Osteocyte (in vitro differentiated cells): ENCODE measurements at regions not wholly inside any gene's neighbourhood (a gene's known extent, or its start where the extent isn't known, plus 50 kb on each side); places are given as distances from the start of the nearest gene placed in this dataset.

Experiments used
- DNase-seq: peaks from one replicate; pipeline ENCODE4 v3.0.0; 2021; ENCODE audit warnings: mixed read lengths; ENCODE audit not compliant: unreplicated experiment; ENCODE audit errors: extremely low spot score
- H3K27ac Mint-ChIP-seq: one replicate; pipeline ENCODE4 v1.8.0; 2021; ENCODE audit warnings: mild to moderate bottlenecking, mixed read lengths; ENCODE audit not compliant: unreplicated experiment
- H3K27me3 Mint-ChIP-seq: one replicate; pipeline ENCODE4 v1.8.0; 2021; ENCODE audit warnings: mixed read lengths; ENCODE audit not compliant: unreplicated experiment
- H3K36me3 Mint-ChIP-seq: one replicate; pipeline ENCODE4 v1.8.0; 2021; ENCODE audit warnings: mixed read lengths; ENCODE audit not compliant: unreplicated experiment
- H3K4me1 Mint-ChIP-seq: one replicate; pipeline ENCODE4 v1.8.0; 2021; ENCODE audit warnings: mixed read lengths; ENCODE audit not compliant: unreplicated experiment
- H3K4me3 Mint-ChIP-seq: one replicate; pipeline ENCODE4 v1.8.0; 2021; ENCODE audit warnings: mild to moderate bottlenecking, moderate library complexity, mixed read lengths; ENCODE audit not compliant: unreplicated experiment
- H3K9me3 Mint-ChIP-seq: one replicate; pipeline ENCODE4 v1.8.0; 2021; ENCODE audit warnings: mixed read lengths; ENCODE audit not compliant: unreplicated experiment
- CTCF ChIP-seq: fragments of 200-600 bp; sonication (generic); IDR thresholded peaks from 2 replicates; pipeline ENCODE4 v1.5.0; 2021; ENCODE audit warnings: antibody characterized with exemption, mild to moderate bottlenecking, moderate library complexity

- H3K36me3 Mint-ChIP-seq: peaks cover 2% of the 10 kb centered on the region
- TF ChIP-seq CTCF: no peak
- no peak overlapping the region for H3K27ac Mint-ChIP-seq
- H3K4me1 Mint-ChIP-seq: peaks cover 22% of the 10 kb centered on the region
- H3K9me3 Mint-ChIP-seq: peaks cover 10% of the 10 kb centered on the region
- no peak for DNase-seq
- peaks cover 7% of the 10 kb centered on the region for H3K27me3 Mint-ChIP-seq
- no peak overlapping the region for H3K4me3 Mint-ChIP-seq
Measured at GRCh38 chr20:11520596-11520995, 397.1 kb upstream of the BTBD3 start.

- Mint-ChIP-seq H3K27me3 (peaks cover 4% of the 10 kb centered on the region), H3K9me3 (peaks cover 13% of the 10 kb centered on the region), H3K36me3 (peaks cover 2% of the 10 kb centered on the region), H3K27ac (peak overlapping the region; percentile 37), H3K4me3 (no peak overlapping the region), H3K4me1 (peaks cover 22% of the 10 kb centered on the region)
- no peak for TF ChIP-seq CTCF
- DNase-seq: no peak
Measured at GRCh38 chr20:11521476-11522365, 396.0 kb upstream of the BTBD3 start.

DNA sequence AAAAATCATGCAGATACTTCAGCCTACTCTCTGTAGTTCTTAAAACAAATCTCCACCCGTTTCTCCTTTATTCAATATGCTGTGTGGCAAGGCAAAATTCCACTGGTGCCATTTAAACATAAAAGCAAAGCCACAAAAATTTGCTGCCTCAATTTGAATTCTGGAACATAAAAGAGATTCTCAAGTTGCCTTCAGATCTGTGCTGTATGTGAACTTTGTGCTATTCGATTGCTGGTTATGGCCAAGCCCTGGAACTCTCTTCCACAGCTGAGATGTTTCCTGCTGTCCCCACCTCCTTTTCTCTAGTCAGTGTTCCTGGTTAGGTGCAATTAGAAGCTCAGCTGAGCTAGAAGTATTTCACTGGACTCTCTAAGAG is 395.3 kb upstream of the BTBD3 start:
- DNase-seq: no peak
- Mint-ChIP-seq H3K9me3 (peaks cover 13% of the 10 kb centered on the region), H3K4me1 (peaks cover 22% of the 10 kb centered on the region), H3K27me3 (peaks cover 4% of the 10 kb centered on the region), H3K4me3 (no peak overlapping the region), H3K36me3 (peaks cover 2% of the 10 kb centered on the region), H3K27ac (peak overlapping the region; percentile 37)
- TF ChIP-seq CTCF: no peak

DNA sequence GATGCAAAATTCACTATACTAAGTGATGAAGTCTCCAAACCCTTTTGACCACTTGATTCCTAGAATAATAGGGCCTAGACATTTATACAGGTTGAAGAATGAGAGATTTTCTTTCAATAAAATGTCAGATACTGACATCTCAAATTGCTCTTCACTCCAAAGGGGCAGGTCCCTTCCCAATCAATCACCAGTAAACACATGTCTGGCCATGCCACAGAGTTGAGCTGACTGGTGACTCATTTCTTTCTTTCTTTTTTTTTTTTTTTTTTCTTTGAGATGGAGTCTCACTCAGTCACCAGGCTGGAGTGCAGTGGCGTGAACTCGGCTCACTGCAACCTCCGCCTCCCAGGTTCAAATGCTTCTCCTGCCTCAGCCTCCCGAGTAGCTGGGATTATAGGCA is 388.6 kb upstream of the BTBD3 start:
- Mint-ChIP-seq H3K27me3 (no peaks in the 10 kb centered on the region), H3K4me3 (no peak overlapping the region), H3K4me1 (no peaks in the 10 kb centered on the region), H3K36me3 (peaks cover 11% of the 10 kb centered on the region), H3K27ac (no peak overlapping the region), H3K9me3 (peaks cover 42% of the 10 kb centered on the region)
- DNase-seq: no peak
- no peak for TF ChIP-seq CTCF

DNA sequence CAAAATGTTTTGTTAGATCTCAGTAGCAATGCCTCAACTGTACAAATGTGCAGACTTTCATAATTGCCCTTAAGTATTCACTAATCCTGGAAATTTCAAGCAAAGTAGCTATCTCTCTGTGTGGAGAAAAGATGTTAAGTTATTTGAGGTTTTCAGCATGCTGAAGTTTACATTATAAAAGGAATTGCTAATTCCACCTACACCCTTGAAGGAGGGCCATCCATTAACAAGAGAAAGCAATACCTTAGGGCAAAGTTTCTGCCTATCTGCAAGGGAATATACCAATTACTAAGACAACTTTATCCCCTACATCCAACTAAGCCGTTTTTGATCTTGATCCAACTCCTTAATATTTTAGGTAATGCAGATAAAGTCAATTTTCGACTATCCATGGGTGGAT is 380.7 kb upstream of the BTBD3 start:
- Mint-ChIP-seq H3K9me3 (peaks cover 7% of the 10 kb centered on the region), H3K4me1 (no peaks in the 10 kb centered on the region), H3K27me3 (no peaks in the 10 kb centered on the region), H3K27ac (no peak overlapping the region), H3K4me3 (no peak overlapping the region), H3K36me3 (peaks cover 3% of the 10 kb centered on the region)
- no peak for TF ChIP-seq CTCF
- DNase-seq: no peak
